HG03558 (cell line): ENCODE measurements at regions not wholly inside any gene's neighbourhood (a gene's known extent, or its start where the extent isn't known, plus 50 kb on each side); places are given as distances from the start of the nearest gene placed in this dataset.
"Not testable (repeated sequence)": the region's sequence is repeated elsewhere in the genome, so short reads cannot be mapped to it uniquely, and the experiment has no call there.

Experiments
- ATAC-seq: cut with Tn5 transposase; IDR thresholded peaks from one replicate; pipeline ENCODE4 v1.9.1; 2021; ENCODE audit warnings: moderate number of reproducible peaks; ENCODE audit not compliant: unreplicated experiment; ENCODE audit errors: extremely low read depth

DNA sequence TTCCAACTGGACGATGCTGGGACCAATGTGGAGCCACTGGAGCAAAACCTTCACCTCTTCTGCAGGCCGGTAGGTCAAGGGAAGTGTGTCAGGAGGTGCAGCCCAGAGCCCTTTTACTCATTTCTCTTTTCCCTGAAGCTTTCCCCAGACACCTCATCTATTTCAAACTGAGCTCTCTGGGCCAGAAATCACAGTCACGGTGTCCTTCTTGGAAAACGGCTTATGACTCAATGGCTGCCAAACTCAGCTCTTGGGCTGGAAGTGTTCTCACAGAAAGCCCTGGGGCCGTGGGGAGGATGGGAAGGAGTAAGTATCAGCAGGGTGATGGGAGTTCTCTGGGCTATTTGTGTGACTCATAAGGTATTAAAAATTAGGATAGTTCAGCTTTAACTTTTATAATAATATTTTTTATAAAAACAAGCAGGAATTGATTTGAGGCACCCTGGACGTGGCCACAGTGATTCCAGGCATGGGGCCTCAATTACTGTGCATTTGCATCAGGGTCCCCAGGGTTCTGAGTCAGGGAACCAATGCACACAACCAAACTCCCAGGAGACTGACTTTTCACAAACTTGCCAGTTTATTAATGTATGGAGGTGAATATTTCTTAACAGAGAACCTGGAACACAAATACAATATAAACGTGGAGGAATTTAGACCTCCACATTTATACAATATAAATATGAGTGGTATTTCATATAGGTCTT lies 187.4 kb upstream of the TMEM72 start:
- no peak for ATAC-seq

DNA sequence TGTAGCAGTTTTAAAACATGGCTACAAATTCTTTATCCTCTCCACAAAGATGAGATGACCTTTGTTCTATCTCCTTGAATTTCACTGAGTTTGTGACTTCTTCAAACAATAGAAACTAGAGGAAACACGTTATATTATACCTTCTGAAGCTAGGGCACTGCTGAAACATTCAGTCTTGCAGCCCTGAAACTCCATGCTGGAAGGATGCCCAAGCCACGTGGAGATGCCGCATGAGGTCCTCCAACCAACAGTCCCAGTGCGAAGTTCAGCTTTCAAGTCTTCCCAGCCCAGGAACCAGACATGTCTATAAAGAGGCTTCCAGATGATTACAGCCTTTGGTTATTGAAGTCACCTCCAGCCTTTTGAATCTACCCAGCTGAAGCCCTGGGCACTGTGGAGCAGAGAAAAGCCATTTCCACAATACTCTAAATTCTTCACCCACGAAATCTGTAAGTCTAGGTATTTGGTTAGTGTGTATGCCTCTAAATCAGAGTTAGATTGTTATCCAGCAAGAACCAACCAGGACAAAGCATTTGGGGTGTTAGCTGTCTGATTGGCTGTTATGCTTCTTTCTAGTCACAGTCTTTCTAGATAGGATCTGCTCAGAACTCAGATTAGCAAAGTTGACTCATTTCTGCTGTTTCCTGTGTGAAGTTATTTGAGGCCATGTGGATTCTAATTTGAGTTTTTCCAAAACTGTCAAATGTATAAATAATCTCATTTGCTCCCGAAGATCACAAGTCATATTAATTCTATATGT lies 186.5 kb upstream of the TMEM72 start:
- ATAC-seq = peak; percentile 47

DNA sequence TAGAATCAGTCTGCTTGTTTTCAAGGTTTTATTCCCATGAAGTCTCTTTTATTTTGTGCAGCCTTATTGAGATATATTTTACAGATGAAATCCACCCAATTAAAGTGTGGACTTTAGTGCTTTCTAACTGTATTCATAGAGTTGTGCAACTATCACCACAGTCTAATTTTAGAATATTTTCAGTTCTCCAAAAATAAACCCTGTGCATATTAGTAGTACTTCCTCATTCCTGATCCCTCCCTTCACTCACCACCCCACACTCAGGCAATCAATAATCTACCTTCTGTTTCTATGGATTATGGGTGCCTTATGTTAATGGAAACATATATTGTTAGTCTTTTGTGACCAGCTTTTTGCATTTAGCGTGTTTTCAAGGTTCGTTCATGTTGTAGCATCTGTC lies 185.7 kb upstream of the TMEM72 start:
- peak; percentile 57 for ATAC-seq

DNA sequence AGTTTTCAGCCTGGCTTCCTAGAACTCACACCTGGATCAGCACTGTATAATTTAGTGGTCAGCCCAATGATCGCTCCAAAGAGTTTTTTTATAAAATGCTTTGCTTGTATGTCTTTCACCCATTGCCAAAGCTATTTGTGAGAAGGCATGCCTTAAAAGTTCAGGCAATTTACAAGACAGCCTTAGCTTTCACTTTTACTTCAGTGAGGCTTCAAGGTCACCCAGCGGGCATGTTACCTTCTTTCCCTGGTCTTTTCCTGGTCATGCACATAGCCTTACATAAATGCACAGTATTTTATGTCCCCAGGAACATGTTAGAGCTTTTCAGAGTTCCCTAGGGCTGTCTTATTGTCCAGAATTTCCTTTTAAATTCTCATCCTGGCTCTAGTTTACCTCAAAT lies 179.9 kb upstream of the TMEM72 start:
- ATAC-seq = no peak

DNA sequence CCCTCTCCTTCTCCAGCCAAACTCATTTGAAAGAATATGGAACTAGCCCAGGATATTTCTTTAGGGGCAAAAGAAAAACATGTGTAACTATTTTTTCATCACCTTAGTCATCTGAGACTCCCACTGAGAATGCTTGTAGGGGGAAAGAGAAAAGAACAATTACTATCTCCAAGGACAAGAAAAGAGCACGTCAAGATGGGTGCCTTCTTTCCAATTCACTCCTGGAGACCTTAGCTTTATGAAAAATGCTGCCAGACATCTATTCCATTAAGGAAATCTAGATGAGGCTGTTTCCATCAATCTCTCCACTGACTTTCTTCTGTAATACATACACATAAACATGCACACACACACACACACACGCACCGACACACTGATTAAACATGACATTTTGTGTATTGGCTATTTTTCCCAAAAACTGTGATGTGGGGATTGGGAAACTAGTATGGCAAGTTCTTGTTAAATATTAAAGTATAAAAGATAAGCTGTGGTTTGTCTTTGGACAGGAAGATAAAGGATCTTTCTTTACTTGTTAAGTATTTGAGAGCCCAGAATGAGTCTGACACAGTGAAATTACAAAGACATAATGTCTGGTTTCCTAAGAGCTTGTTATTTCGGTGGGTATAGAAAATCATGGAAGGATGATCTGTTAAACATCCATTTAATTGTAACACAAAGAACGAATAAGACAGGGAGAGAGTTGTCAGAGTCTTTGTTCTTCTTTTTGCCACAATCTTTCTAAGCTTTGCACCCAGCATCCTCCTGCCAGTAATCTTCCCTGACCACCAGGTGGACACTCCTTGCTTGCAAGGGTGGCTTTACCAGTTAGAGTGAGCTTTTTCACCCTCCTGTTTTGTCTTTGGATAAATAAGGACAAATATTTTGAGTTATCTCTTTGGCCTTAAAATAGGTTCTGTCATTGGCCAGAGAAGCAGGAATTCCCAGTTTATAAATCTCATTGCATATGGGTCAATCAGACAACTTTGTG lies 177.3 kb upstream of the TMEM72 start:
- no peak for ATAC-seq

DNA sequence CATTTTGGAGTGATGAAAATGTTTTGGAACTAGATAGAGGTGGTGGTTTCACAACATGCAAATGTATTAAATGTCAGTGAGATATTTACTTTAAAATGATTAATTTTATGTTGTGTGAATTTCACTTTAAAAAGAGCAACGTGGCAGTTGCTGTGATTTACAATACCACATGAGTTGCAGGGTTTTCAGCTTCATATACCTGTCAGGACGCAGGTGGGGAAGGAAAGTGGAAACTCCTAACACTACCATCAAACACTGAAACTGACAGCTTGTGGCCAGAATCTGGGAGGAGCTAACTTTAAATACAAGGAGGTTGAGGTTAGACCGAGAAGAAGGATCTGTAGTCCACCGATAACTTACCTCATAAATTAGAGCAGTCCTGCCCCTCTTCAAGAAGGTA lies 168.9 kb upstream of the TMEM72 start:
- ATAC-seq = no peak

DNA sequence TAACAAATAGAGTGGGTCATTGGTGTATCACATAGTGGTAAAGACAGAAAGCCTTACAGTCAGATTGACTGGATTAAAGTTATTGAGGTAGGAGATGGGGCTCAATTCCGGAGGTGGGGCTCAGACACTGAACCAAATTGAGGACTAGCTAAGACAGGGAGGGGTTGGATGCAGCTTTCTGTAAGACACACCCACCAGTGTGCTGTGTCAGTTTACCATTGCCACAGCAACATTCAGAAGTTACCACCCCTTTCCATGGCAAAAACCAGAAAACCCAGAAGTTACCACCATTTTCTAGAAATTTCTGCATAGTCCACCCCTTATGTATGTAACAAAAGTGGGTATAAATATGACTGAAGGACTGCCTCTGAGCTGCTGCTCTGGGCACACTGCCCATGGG lies 167.6 kb upstream of the TMEM72 start:
- ATAC-seq = no peak

DNA sequence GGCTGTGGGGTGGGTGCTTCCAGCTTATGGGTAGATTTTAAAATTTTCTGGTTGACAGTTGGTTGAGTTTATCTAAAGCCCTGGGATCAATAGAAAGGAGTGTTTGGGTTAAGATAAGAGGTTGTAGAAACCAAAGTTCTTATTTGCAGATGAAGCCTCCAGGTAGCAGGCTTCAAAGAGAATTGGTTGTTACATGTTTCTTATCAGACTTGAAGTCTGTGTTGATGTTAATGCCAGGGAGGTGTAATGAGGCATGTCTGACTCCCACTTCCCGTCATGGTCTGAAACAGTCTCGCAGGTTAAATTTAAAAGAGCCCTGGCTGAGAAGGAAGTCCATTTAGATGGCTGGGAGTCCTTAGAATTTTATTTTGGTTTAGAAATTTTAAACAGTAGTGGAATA lies 165.2 kb upstream of the TMEM72 start:
- ATAC-seq = no peak

DNA sequence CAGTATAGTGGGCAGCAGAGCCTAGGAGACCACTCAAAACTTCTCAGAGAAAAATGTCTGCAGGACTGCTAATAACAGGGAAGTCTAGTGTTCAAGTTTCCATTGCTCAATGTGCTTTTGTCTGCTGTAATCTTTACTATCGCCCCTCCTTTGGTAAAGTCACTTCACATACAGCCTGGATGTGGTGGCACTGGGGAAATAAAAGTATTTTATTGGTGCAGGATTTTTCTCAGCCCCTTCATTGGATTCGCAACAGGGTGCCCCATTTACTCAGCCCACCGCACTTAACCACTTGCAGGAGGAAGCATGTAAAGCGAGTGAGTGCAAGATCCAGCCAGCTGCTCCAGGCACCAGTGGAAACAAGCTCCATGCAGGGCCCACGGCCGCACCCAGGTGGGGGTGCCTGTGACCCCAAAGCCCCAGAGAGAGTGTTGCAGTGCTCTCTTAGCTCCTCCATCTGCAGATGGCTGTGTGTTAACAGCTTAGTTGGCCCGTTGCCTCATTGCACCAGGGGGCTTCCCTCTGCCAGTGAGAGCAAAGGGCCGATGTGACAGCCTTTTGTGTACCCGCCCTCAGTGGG lies 163.5 kb upstream of the TMEM72 start:
- ATAC-seq = no peak

DNA sequence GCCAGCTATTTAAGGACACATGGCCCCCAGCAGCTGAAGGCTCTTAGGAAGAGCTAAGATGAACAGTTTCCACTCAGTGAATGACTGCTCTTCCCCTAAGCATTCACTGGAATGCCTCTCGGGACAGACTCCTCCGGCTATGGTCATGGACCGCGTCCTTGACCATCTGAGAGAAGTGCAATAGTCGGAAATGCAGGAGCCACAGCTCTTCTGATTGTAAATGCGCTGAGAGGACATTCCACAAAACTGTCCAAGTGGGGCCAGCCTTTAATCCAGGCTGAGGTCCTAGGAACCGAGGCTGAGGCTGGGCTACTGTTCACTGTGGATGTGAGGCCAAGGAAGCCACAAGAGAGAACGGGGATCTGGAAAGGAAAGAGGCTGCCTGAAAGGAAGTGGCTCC lies 162.0 kb upstream of the TMEM72 start:
- no peak for ATAC-seq

DNA sequence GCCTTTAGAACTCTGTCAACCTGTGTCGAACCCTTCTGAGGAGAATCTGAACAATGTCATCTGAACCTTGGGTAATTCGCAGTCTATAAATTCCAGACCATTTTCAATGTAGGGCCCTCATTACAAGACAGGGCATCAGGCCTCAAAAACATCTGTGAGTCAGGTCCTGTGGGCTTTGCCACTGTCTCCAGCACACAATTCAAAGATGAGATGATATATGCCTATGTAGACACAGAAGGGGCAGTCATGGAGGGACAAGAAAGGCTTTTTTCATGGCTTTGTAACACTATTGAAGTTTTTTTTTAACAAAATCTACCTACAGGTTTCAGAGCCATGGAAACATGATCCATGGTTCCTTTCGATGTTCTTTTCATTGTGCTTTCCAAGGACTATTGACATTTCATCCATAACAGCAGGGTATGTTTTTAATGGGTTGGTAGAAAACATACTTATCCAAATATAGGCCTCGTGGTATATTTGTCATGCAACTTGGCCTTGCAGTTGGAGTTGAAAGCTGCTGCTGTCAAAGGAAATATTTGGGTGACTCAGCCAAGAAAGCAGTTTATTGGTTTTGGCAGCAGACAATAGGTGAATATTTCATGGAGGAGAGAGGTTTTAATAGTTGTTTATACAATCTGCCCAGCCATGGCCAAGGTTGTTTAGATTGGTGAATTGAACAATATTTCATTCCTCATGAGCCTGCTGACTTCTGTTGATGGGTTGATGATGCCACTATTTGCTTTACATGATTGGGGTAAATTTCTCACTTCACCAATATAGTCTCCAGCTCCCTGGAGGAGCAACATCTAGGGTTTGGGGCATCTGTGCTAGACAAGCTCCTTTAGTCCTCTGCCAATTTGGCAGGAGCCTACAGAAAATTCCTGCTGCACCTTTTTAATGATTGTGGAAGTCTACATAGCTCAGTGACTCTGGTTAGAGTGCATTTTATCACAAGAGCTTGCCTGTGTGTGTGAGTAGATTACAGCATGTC lies 158.4 kb upstream of the TMEM72 start:
- no peak for ATAC-seq

DNA sequence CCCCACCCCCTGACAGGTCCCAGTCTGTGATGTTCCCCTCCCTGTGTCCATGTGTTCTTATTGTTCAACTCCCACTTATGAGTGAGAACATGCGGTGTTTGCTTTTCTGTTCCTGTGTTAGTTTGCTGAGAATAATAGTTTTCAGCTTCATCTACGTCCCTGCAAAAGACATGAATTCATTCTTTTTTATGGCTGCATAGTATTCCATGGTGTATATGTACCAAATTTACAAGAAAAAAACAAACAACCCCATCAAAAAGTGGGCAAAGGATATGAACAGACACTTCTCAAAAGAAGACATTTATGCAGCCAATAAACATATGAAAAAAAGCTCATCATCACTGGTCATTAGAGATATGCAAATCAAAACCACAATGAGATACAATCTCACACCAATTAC lies 156.8 kb upstream of the TMEM72 start:
- not testable (repeated sequence) for ATAC-seq

DNA sequence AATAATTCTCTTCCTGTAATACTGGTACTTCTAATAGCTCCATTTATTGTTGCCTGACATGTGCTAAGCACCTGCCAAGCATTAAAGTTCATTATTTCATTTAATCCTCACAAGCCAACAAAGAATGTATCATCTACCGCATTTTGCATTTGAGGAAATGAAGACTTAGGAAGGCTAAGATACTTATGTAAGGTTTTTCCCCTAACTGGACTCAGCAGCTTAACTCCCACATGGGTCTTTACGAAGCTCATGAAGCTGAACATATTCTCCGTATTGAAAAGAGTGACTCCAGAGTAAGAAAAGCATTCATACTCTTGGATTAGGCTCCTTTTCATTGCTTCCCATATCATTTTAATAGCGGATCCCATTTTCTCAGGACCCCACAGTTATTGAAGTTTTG lies 155.7 kb upstream of the TMEM72 start:
- ATAC-seq = no peak

DNA sequence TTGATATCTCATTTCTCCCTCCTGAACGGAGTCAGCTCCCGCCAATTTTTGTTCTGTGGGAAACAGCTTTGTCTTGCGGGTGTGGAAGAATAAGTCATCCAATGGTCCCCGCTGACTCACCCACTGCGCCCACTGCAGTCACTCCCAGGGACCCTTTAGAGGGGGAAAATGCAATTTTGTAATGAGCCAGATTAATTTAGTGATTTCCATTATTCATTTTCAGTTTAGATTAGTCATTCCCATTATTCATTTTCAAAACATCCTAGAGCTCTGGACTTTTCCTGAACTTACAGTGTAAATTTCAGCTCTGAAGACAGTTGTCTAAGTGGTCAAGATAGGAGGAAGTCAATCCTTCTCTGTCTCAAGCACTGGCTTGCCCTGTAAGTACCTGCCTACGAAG lies 154.9 kb upstream of the TMEM72 start:
- ATAC-seq = no peak

DNA sequence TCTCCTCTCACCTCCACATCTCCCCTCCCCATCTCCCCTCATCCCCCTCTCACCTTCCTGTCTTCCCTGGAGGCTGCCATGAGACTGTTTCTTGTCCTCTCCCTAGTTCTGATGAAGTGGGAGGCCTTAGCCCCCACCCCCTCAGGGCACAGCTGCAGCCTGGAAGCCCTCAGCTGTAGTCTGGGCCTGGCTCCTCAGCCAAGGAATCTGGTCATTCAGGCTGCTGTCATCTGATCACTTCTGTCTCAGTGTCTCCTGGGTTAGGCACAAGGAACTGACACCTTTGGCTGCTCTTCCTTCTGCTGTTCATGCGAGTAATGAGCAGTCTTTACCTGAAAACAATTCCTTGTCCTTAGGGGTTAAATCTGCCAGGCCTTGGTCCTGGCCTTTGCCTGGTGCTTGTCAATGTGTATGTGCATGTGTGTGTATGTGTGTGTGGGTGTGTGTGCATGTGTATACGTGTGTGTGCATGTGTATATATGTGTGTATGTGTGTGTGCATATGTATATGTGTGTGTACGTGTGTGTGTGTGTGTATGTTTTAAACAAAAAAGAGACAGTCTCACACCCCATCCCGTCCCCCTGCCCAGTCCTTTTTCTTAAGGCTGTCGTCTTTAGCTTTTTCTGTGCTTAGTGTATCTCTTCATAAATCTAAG lies 153.5 kb upstream of the TMEM72 start:
- no peak for ATAC-seq

DNA sequence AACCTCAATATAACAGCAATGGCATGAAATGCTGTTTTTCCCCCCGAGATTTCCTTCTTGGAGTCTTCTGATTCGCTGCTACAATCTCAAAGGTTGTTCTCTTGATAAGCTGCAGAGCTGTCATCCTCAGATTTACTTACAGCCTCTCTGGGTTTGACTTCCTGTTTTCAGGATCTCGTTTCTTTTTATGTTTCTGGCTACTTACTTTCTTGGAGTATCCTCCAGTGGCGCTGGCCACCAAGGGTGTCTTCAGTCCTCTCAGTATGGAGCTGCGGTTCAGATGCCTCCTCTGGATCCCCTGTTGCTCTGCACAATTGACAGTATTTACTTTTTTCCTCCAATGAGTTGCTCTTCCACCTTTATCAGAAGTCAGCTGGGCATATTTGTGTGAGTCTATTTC lies 152.0 kb upstream of the TMEM72 start:
- ATAC-seq = no peak

DNA sequence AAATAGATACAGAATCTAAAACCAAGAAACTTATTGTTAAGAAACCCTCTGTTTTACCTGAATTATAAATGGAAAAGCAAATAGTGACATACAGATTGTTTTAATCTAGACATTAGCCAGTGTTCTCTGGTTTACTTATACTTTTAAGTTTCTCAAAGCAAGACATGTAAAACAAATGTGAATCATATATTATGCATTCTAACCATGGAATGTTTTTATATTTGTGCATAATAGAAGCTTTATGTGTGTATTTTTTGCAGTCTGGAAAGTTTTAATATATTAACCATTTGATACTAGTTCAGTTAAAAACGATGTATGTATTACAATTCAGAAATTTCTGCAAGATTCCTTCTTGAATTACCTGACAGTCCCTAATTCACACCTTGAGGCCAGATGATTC lies 150.6 kb upstream of the TMEM72 start:
- ATAC-seq = no peak

DNA sequence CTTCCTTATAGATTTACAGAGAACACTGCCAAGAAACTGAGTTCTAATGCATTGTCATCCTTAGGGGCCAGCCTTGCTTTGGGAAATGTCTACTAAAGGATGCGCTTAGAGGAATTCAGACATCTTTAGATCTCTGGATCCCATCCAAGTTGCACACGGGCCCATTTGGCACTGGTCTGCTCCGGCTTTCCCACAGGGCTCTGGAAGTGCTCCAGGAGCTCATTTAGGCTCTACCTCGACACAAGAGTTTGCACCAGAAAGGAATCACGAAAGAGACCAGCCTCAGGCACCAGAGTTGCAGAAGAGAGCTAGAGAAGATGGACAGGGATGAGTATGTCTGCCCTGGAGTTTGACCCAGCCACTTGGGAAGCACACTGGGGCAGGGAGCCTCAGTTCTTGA lies 150.1 kb upstream of the TMEM72 start:
- no peak for ATAC-seq

DNA sequence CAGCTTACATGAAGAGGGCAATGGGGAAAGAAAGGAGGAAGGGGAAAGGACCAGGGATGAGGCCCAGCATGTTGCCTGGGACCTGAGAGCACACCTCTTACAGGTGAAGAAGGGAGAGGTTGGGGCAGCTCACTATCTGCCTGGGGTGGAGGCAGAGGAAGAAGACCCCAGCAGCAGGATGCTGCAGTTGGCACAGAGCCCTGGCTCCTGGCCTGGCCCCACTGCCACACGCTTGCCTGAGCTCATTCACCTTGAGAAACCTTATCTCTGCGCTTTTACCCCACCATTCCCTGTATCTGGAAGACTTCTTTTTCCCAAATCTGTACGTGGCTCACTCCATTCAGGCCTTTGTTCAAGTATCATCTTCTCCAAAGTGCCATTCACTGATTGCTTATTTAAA lies 147.8 kb upstream of the TMEM72 start:
- no peak for ATAC-seq
